ENCODE measurements at regions not wholly inside any gene's neighbourhood (a gene's known extent, or its start where the extent isn't known, plus 50 kb on each side); places are given as distances from the start of the nearest gene placed in this dataset.

DNA sequence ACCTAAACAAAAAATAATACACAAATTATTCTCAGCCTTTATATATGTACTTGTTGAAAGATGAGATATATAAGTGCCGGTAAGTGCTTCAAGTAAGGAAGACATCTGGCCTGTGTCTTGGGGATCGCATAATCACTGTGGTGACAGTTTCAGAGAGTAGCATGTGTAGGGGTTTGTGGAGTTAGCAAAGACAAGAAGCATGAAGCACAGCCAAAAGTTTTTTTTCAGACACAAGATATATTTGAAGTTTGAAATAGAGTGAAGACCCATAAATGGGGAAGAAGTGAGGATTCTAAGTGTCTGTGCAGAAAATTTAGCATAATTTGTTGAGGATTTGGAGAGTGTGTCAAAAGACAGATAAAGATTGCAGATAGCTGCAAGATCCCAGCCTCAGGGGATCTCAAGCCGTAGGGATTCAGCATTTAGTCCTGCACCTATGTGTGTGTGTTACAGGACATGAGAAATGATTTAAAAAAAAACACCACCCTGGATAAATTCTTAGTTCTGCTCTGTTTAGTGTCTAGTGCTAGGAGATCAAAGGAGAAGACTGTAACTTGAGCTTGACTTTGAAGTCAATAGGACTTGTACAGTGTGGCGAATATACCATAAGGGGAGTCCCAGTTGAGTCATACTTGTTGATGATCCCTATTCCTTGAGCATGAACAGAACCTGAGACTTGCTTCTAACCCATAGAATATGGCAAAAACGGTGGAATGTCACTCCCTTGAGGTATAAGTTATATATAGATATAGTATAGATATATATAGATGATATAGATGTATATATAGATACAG lies 123.9 kb upstream of the GRM7 start:
- H3K4me1 ChIP-seq: no peaks in the 10 kb centered on the region
- intact Hi-C loops (cut with DNase I; ENCODE audit: low total_unique reads): no loop called here
- 74 to 79% methylated on average over 5 of the region's 5 CpGs for WGBS, 2 donors
- TF ChIP-seq POLR2A (IDR thresholded peaks at IDR 0.05): no peak
- TF ChIP-seq, protein P1, sequence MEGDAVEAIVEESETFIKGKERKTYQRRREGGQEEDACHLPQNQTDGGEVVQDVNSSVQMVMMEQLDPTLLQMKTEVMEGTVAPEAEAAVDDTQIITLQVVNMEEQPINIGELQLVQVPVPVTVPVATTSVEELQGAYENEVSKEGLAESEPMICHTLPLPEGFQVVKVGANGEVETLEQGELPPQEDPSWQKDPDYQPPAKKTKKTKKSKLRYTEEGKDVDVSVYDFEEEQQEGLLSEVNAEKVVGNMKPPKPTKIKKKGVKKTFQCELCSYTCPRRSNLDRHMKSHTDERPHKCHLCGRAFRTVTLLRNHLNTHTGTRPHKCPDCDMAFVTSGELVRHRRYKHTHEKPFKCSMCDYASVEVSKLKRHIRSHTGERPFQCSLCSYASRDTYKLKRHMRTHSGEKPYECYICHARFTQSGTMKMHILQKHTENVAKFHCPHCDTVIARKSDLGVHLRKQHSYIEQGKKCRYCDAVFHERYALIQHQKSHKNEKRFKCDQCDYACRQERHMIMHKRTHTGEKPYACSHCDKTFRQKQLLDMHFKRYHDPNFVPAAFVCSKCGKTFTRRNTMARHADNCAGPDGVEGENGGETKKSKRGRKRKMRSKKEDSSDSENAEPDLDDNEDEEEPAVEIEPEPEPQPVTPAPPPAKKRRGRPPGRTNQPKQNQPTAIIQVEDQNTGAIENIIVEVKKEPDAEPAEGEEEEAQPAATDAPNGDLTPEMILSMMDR (IDR thresholded peaks at IDR 0.05): no peak
- H3K9me3 ChIP-seq: no peaks in the 10 kb centered on the region
- H3K27me3 ChIP-seq: no peaks in the 10 kb centered on the region
- H3K36me3 ChIP-seq (ENCODE audit: low read depth, missing control alignments): no peaks in the 10 kb centered on the region
- no peak overlapping the region for H3K27ac ChIP-seq
- no peak overlapping the region for H3K4me3 ChIP-seq
- no peak for DNase-seq

DNA sequence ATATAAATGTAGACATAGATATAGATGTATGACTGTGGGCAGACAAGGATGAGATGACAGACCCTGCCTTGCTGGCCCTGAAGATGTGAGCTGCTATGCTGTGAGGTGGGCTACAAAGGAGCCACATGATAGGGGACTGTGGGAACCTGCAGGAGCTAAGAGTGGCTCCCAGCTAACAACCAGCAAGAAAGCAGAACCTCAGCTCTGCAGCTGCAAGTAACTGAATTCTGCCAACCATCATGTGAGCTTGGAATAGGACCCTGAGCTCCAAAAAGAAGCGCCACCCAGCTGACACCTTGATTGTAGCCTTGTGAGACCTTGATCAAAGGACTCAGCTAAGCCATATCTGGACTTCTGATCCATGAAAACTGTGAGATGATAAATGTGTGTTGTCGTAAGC lies 123.3 kb upstream of the GRM7 start:
- no peaks in the 10 kb centered on the region for H3K27me3 ChIP-seq
- no peaks in the 10 kb centered on the region for H3K9me3 ChIP-seq
- WGBS, 2 donors: 93 to 95% methylated on average over 2 of the region's 2 CpGs
- DNase-seq: no peak
- no peaks in the 10 kb centered on the region for H3K36me3 ChIP-seq (ENCODE audit: low read depth, missing control alignments)
- no peaks in the 10 kb centered on the region for H3K4me1 ChIP-seq
- TF ChIP-seq POLR2A (IDR thresholded peaks at IDR 0.05): no peak
- TF ChIP-seq, protein P1 (IDR thresholded peaks at IDR 0.05): no peak
- H3K27ac ChIP-seq: no peak overlapping the region
- no peak overlapping the region for H3K4me3 ChIP-seq
- intact Hi-C loops (cut with DNase I; ENCODE audit: low total_unique reads): no loop called here

DNA sequence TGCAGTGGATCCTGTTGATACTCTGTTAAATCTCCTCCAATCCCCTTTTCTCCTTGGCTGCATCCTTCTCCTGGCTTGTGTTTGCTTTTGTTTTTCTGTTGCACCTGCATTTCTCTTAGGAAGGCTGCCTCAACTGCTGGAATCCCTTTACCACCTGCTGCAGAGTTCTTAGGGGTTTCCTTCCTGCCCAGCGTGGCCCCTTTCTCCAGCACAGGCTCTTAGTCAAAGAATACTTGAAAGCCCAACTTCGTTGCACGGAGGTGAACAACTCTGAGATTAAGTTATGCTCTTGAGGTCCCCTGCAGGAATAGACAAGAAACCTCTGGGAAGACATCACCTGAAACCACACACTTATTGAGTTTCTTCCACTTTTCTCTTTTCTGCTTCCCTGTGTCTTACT lies 121.6 kb upstream of the GRM7 start:
- H3K27ac ChIP-seq: no peak overlapping the region
- no peaks in the 10 kb centered on the region for H3K9me3 ChIP-seq
- no peaks in the 10 kb centered on the region for H3K27me3 ChIP-seq
- H3K4me1 ChIP-seq: no peaks in the 10 kb centered on the region
- TF ChIP-seq, protein P1 (IDR thresholded peaks at IDR 0.05): no peak
- TF ChIP-seq POLR2A (IDR thresholded peaks at IDR 0.05): no peak
- DNase-seq: no peak
- WGBS, 2 donors: 72 to 80% methylated on average over 3 of the region's 3 CpGs
- no peak overlapping the region for H3K4me3 ChIP-seq
- intact Hi-C loops (cut with DNase I; ENCODE audit: low total_unique reads): no loop called here
- no peaks in the 10 kb centered on the region for H3K36me3 ChIP-seq (ENCODE audit: low read depth, missing control alignments)

DNA sequence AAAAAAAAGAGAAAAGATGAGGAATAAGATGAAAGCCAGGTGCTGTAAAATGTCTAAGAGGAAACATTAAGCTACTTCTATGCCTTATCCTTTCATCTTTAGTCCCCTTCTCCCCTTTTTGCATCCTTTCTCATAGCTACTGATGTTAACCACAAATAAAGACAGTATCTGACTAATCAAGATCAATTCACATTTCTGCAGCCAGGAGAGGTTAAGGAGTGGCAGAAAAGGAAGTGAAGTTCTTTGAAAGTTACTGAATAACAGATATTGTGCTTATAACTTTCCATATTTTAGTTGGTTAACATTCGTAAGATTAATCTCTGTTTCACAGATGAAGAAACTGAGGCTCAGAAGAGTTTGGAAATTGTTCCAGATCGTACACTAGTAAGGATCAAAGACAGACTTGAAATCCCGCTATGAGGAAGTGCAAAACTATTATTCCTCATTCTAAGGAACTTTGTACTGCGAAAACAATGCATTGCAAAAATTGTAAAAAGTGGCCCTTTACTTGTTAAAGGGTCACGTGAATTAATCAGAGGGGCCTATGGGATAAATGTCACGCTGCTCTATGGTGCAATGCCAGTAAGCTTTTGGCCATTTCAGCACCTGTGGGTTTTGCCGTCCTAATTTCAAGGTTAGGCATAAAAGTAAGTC lies 117.7 kb upstream of the GRM7 start:
- no peak for TF ChIP-seq POLR2A (IDR thresholded peaks at IDR 0.05)
- TF ChIP-seq, protein P1 (IDR thresholded peaks at IDR 0.05): no peak
- DNase-seq: no peak
- Histone ChIP-seq H3K4me1 (no peaks in the 10 kb centered on the region), H3K36me3 (ENCODE audit: low read depth, missing control alignments) (no peaks in the 10 kb centered on the region), H3K4me3 (no peak overlapping the region), H3K9me3 (no peaks in the 10 kb centered on the region), H3K27ac (no peak overlapping the region), H3K27me3 (no peaks in the 10 kb centered on the region)
- WGBS, 2 donors: 88 to 89% methylated on average over 7 of the region's 7 CpGs
- intact Hi-C loops (cut with DNase I; ENCODE audit: low total_unique reads): no loop called here

Data from testis (tissue), 2 donors.